ENCODE measurements at regions not wholly inside any gene's neighbourhood (a gene's known extent, or its start where the extent isn't known, plus 50 kb on each side); places are given as distances from the start of the nearest gene placed in this dataset.
A peak's percentile ranks its signal among the peaks of the same experiment; 100 is the strongest.

DNA sequence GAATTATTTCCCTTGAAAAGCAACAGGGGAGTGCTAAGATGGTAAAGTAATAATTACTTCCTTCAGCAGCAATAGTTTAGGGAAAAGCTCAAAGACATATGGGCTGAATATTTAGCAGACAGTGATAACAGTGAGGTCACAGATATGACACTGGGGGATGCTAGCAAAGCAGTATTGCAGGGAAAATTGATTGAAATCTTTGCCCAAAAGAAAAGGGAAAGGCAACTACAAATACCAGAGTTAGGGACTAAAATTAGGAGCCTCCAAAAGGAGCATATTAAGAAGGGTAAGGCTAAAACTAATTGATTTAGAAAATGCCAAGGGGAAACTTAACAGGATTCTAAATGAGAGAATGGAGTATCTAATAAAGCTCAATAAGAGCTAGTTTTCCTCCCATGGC, 1191.3 kb upstream of the TENM3 start:
- Mint-ChIP-seq H3K9me3 (no peaks in the 10 kb centered on the region), H3K4me1 (no peaks in the 10 kb centered on the region), H3K27me3 (ENCODE audit: low read depth) (no peaks in the 10 kb centered on the region), H3K36me3 (ENCODE audit: low read depth) (no peaks in the 10 kb centered on the region), H3K4me3 (no peak overlapping the region), H3K27ac (no peak overlapping the region)
- TF ChIP-seq, protein P1, sequence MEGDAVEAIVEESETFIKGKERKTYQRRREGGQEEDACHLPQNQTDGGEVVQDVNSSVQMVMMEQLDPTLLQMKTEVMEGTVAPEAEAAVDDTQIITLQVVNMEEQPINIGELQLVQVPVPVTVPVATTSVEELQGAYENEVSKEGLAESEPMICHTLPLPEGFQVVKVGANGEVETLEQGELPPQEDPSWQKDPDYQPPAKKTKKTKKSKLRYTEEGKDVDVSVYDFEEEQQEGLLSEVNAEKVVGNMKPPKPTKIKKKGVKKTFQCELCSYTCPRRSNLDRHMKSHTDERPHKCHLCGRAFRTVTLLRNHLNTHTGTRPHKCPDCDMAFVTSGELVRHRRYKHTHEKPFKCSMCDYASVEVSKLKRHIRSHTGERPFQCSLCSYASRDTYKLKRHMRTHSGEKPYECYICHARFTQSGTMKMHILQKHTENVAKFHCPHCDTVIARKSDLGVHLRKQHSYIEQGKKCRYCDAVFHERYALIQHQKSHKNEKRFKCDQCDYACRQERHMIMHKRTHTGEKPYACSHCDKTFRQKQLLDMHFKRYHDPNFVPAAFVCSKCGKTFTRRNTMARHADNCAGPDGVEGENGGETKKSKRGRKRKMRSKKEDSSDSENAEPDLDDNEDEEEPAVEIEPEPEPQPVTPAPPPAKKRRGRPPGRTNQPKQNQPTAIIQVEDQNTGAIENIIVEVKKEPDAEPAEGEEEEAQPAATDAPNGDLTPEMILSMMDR (IDR thresholded peaks at IDR 0.05; ENCODE audit: unreplicated experiment in 3 of 3): no peak

DNA sequence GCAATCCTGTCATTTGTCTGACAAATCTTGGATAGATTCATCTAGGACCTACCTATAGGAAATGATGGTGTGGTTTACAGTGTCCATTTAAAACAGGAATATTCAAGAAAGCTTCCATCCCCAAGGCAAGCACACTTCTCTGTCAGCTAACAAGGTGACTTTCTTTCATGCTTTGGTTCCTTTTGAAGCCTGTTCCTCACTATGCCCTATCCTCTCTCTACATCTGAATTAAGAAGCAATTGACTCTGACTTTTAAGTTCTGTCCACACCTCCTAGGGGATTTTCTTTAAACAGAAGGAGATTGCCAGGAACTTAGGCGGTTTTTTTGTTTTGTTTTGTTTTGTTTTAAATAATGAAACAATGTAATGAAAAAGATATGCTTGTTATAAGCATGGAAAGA, 1181.4 kb upstream of the TENM3 start:
- TF ChIP-seq, protein P1 (IDR thresholded peaks at IDR 0.05; ENCODE audit: unreplicated experiment in 3 of 3): no peak
- Mint-ChIP-seq H3K27ac (no peak overlapping the region), H3K36me3 (ENCODE audit: low read depth) (no peaks in the 10 kb centered on the region), H3K4me3 (no peak overlapping the region), H3K4me1 (no peaks in the 10 kb centered on the region), H3K9me3 (no peaks in the 10 kb centered on the region), H3K27me3 (ENCODE audit: low read depth) (no peaks in the 10 kb centered on the region)

DNA sequence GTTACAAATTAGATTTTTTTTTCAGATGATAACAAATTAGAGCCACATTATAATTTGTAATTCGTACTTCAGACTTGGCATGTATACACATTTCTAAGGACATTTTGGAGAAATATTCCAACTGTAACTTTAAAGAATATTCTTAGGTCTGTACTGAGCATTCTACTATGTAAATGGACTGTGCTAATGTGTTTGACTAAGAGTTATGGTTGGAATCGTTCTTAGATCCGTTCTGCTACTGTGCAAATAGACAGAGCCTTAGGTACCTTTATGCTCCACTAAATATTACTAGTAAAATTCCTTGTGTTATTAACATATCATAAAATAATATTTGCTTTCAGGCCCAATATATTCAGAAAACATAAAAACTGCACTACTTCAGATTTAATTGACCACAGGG, 1180.0 kb upstream of the TENM3 start:
- no peak overlapping the region for H3K27ac Mint-ChIP-seq
- no peaks in the 10 kb centered on the region for H3K36me3 Mint-ChIP-seq (ENCODE audit: low read depth)
- TF ChIP-seq, protein P1 (IDR thresholded peaks at IDR 0.05; ENCODE audit: unreplicated experiment in 3 of 3): no peak
- H3K4me3 Mint-ChIP-seq: no peak overlapping the region
- no peaks in the 10 kb centered on the region for H3K4me1 Mint-ChIP-seq
- H3K27me3 Mint-ChIP-seq (ENCODE audit: low read depth): no peaks in the 10 kb centered on the region
- H3K9me3 Mint-ChIP-seq: no peaks in the 10 kb centered on the region

DNA sequence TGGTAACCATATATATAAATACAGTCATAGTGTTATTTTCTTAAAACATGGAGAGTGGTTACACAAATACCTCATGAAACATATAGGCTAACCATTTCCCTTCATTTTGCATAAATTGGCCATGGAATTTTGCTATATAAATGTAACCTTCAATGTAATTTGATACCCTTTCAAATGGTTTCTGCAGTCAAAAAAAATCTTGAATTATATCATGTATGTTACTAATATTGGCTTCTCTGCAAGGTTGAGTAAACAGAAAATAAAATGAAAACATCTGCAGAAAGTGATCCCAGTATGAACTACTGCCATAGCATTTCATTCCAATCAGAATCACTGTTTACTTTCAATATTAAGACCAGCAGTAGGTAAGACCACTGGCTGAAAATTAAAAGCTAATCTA, 1165.9 kb upstream of the TENM3 start:
- H3K27ac Mint-ChIP-seq: peak overlapping the region in 1 of 3 experiments; percentile 42
- TF ChIP-seq, protein P1 (IDR thresholded peaks at IDR 0.05; ENCODE audit: unreplicated experiment in 3 of 3): no peak

DNA sequence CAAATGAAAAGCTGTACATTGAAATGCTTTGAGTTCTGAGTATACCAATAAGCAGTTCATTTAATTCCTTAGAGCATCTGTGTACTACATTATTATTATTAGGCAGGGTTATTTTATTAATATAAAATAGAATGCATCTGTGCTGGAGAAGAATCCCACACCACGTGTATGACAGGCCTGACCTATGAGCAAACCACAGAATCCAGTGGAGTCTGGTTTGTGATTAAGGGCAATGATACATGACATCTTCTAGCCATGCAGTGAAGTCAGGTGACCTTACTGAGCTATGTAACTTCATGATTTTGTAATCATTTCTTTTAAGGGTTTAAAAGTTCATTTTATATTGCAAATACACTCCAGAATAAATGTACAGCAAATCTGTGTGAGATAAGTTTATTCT, 1165.0 kb upstream of the TENM3 start:
- Mint-ChIP-seq H3K4me1 (peaks cover 16% of the 10 kb centered on the region), H3K36me3 (ENCODE audit: low read depth) (no peaks in the 10 kb centered on the region), H3K4me3 (no peak overlapping the region)

More for the DNA sequence above, 1165.9 kb upstream of the TENM3 start:
- Mint-ChIP-seq H3K36me3 (ENCODE audit: low read depth) (no peaks in the 10 kb centered on the region), H3K27me3 (ENCODE audit: low read depth) (no peaks in the 10 kb centered on the region), H3K4me1 (peaks cover 16% of the 10 kb centered on the region), H3K4me3 (no peak overlapping the region), H3K9me3 (peaks cover 2% of the 10 kb centered on the region)

More for the DNA sequence above, 1165.0 kb upstream of the TENM3 start:
- Mint-ChIP-seq H3K9me3 (peaks cover 2% of the 10 kb centered on the region), H3K27ac (peak overlapping the region in 1 of 3 experiments; percentile 42), H3K27me3 (ENCODE audit: low read depth) (no peaks in the 10 kb centered on the region)
- TF ChIP-seq, protein P1 (IDR thresholded peaks at IDR 0.05; ENCODE audit: unreplicated experiment in 3 of 3): no peak
